ENCODE measurements at regions not wholly inside any gene's neighbourhood (a gene's known extent, or its start where the extent isn't known, plus 50 kb on each side); places are given as distances from the start of the nearest gene placed in this dataset.

DNA sequence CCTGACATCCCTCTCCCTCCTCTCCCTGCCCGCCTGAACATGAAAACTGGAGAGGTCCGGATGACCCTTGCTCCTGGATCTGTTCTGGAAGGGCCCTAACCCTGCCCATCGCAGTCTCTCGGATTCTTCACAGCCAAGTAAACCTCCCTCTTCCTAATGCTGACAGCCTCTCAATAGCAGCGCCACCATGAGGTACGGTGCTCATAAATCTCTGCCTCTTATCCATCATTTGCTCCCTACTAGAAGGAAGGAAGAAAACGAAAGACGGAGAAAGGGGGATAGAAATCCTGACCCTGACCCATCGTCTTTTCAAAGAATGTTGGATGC is 257.9 kb downstream of the BCL11A start:
- ChIA-PET POLR2A (no interaction called here), CTCF (no interaction called here)
- TF ChIP-seq LEF1 (IDR thresholded peaks at IDR 0.05; ENCODE audit: borderline replicate concordance) (no peak), CTBP1 (IDR thresholded peaks at IDR 0.05; ENCODE audit: borderline replicate concordance) (no peak), NFRKB (IDR thresholded peaks at IDR 0.05) (no peak), FOXA1 (IDR thresholded peaks at IDR 0.05) (no peak), ELF4 (IDR thresholded peaks at IDR 0.05) (no peak), ZNF384 (IDR thresholded peaks at IDR 0.05) (no peak), TARDBP (IDR thresholded peaks at IDR 0.05) (no peak), SUZ12 (IDR thresholded peaks at IDR 0.05) (no peak), ARNT (IDR thresholded peaks at IDR 0.05) (no peak), FOXM1 (IDR thresholded peaks at IDR 0.05; ENCODE audit: borderline replicate concordance) (no peak), SP1 (IDR thresholded peaks at IDR 0.05) (no peak), L3MBTL2 (conservative IDR thresholded peaks at IDR 0.05) (no peak), FOXK2 (IDR thresholded peaks at IDR 0.05) (no peak), BHLHE40 (IDR thresholded peaks at IDR 0.05; ENCODE audit: borderline replicate concordance) (no peak), HDGF (IDR thresholded peaks at IDR 0.05; ENCODE audit: borderline replicate concordance) (no peak)
- TF ChIP-seq, protein P1, sequence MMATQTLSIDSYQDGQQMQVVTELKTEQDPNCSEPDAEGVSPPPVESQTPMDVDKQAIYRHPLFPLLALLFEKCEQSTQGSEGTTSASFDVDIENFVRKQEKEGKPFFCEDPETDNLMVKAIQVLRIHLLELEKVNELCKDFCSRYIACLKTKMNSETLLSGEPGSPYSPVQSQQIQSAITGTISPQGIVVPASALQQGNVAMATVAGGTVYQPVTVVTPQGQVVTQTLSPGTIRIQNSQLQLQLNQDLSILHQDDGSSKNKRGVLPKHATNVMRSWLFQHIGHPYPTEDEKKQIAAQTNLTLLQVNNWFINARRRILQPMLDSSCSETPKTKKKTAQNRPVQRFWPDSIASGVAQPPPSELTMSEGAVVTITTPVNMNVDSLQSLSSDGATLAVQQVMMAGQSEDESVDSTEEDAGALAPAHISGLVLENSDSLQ (IDR thresholded peaks at IDR 0.05), result no peak
- no peak for DNase-seq (ENCODE audit: extremely low spot score)

DNA sequence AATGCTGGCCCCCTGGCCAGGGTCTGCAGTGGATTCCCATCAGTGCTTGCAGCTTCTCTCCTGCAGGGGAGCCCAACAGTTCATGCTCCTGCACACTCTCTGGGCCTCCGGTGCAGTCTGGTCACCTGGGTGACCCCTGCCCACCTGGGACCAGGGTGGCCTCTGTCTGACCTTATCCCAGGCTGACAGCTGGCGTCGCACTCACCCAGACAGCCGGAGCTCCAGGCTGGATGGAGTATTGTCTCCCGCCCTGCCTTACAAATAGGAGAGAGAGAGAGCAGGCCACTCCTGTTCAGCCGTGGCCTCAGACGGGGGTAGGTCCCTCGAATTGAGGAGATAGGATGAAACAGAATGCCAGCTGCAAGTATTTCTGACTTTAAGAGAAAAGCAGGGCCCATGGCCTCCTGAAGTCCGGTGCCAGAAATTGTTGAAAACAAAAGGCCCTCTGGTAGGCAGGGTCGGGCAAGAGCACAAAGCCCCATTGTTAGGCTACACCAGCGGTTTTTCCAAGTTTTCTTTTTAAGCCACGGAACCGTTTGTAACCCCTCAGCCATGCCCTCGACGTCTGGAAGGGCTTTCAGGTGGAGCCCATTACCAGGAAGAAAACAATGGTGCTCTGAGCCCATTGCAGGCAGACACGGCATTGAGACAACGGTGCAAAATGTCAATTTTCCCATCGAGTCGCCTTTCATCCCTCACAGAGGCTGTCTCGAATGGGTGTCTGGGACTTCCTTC is 258.4 kb downstream of the BCL11A start:
- ChIA-PET CTCF (no interaction called here), POLR2A (no interaction called here)

DNA sequence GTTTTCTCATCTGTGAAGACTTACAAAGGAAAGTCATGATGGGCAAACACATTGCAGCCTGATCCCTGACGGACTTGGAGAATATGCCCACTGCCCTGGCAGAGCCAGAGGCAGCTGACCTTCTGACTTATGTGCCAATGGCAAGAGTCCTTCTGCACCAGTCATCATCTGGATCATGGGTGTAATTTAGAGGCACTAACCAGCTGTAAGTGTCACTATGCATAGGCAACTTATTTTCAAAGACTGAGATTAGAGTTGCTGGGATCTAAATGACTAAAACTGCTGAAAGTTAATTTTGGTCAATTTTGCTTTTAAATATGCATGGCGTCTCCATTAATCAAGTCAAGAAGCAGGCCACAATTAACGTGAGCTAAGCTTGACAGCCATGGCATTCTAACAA is 261.2 kb downstream of the BCL11A start:
- ChIA-PET CTCF (no interaction called here), POLR2A (no interaction called here)
- no peak for TF ChIP-seq SUZ12 (IDR thresholded peaks at IDR 0.05)
- TF ChIP-seq, protein P1 (IDR thresholded peaks at IDR 0.05), result no peak
- TF ChIP-seq BHLHE40 (IDR thresholded peaks at IDR 0.05; ENCODE audit: borderline replicate concordance), result no peak
- TF ChIP-seq TARDBP (IDR thresholded peaks at IDR 0.05), result no peak
- no peak for TF ChIP-seq FOXA1 (IDR thresholded peaks at IDR 0.05)
- no peak for TF ChIP-seq HDGF (IDR thresholded peaks at IDR 0.05; ENCODE audit: borderline replicate concordance)
- TF ChIP-seq FOXK2 (IDR thresholded peaks at IDR 0.05), result no peak
- TF ChIP-seq ZNF384 (IDR thresholded peaks at IDR 0.05), result no peak
- no peak for DNase-seq (ENCODE audit: extremely low spot score)

More for the DNA sequence above, 258.4 kb downstream of the BCL11A start:
- no peak for TF ChIP-seq FOXA1 (IDR thresholded peaks at IDR 0.05)
- no peak for TF ChIP-seq ELF4 (IDR thresholded peaks at IDR 0.05)
- TF ChIP-seq SP1 (IDR thresholded peaks at IDR 0.05), result no peak
- TF ChIP-seq L3MBTL2 (conservative IDR thresholded peaks at IDR 0.05), result no peak
- no peak for TF ChIP-seq BHLHE40 (IDR thresholded peaks at IDR 0.05; ENCODE audit: borderline replicate concordance)
- TF ChIP-seq FOXK2 (IDR thresholded peaks at IDR 0.05), result no peak
- TF ChIP-seq, protein P1 (IDR thresholded peaks at IDR 0.05), result no peak
- no peak for TF ChIP-seq SUZ12 (IDR thresholded peaks at IDR 0.05)
- no peak for TF ChIP-seq NFRKB (IDR thresholded peaks at IDR 0.05)
- no peak for TF ChIP-seq HDGF (IDR thresholded peaks at IDR 0.05; ENCODE audit: borderline replicate concordance)
- TF ChIP-seq FOXM1 (IDR thresholded peaks at IDR 0.05; ENCODE audit: borderline replicate concordance), result no peak
- TF ChIP-seq ZNF384 (IDR thresholded peaks at IDR 0.05), result no peak
- no peak for TF ChIP-seq ARNT (IDR thresholded peaks at IDR 0.05)
- TF ChIP-seq LEF1 (IDR thresholded peaks at IDR 0.05; ENCODE audit: borderline replicate concordance), result no peak
- TF ChIP-seq CTBP1 (IDR thresholded peaks at IDR 0.05; ENCODE audit: borderline replicate concordance), result no peak
- DNase-seq (ENCODE audit: extremely low spot score), result no peak

DNA sequence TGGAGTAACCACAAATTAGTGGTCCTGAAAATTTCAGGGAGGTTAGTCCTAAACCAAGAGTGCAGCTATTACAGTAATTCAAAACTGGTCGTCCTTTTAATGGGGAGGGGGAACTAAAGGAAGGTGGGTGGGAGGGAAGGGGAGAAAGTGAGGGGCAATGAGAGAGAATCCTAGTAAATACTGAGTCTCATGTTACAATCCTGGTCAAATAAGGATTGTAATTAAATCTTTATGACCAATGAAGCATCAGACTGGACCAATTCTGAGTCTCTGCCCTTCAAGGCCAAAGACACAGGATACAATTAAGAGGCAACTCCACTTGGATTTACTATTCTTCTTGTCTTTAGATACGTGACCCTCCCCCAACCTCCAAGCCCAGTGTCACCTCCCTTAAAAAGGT is 262.9 kb downstream of the BCL11A start:
- CTCF ChIA-PET, result no interaction called here
- DNase-seq (ENCODE audit: extremely low spot score), result no peak

DNA sequence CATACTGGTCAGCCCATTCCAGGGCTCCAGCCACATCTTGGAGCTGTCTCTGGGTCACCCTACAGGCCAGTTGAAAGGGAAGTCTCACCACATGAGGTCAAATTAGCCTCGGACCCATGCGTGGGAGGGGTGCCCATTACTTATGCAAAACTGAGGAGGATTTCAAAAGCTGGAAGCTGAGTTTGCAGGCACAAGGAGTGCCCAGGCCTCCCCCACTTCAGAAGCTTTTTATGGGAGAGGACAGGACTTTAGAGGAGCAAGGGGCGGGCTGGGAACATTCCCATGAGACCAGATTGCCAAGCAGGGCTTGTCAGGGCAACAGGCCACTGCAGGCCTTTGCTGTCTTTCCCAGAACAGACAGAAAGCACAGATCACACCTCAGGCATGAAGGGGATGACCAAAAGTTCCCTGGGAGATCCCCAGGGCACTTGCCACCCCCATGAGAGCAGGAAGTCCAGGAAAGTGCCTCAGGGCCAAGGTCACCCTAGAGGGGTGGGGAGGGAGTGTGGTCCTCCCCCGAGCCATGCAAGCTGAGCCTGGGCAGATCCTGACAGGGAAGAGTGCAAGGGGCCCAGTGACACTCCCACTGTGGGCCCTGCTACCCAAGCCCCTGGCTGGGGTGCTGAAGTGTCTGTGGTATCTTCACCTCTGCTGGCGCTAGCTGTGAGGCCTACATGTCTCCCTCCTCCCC is 267.7 kb downstream of the BCL11A start:
- CTCF ChIA-PET, result no interaction called here
- DNase-seq (ENCODE audit: extremely low spot score), result no peak
- TF ChIP-seq FOXA1 (IDR thresholded peaks at IDR 0.05) (no peak), LEF1 (IDR thresholded peaks at IDR 0.05; ENCODE audit: borderline replicate concordance) (no peak), SP1 (IDR thresholded peaks at IDR 0.05) (no peak), ELF4 (IDR thresholded peaks at IDR 0.05) (no peak), NFRKB (IDR thresholded peaks at IDR 0.05) (no peak), SUZ12 (IDR thresholded peaks at IDR 0.05) (no peak), L3MBTL2 (conservative IDR thresholded peaks at IDR 0.05) (no peak), ZNF384 (IDR thresholded peaks at IDR 0.05) (no peak), FOXK2 (IDR thresholded peaks at IDR 0.05) (no peak), BHLHE40 (IDR thresholded peaks at IDR 0.05; ENCODE audit: borderline replicate concordance) (no peak), ARNT (IDR thresholded peaks at IDR 0.05) (no peak), CTBP1 (IDR thresholded peaks at IDR 0.05; ENCODE audit: borderline replicate concordance) (no peak), FOXM1 (IDR thresholded peaks at IDR 0.05; ENCODE audit: borderline replicate concordance) (no peak)
- TF ChIP-seq, protein P1 (IDR thresholded peaks at IDR 0.05), result no peak
- POLR2A ChIA-PET, result no interaction called here

More for the DNA sequence above, 262.9 kb downstream of the BCL11A start:
- TF ChIP-seq, protein P1 (IDR thresholded peaks at IDR 0.05), result no peak
- TF ChIP-seq ELF4 (IDR thresholded peaks at IDR 0.05) (no peak), TARDBP (IDR thresholded peaks at IDR 0.05) (no peak), CTBP1 (IDR thresholded peaks at IDR 0.05; ENCODE audit: borderline replicate concordance) (no peak)
- POLR2A ChIA-PET, result no interaction called here

Data from HEK293T (cell line).